ENCODE measurements at regions not wholly inside any gene's neighbourhood (a gene's known extent, or its start where the extent isn't known, plus 50 kb on each side); places are given as distances from the start of the nearest gene placed in this dataset.

- no peak for DNase-seq (ENCODE audit: low read depth)
- no peak overlapping the region for H3K4me3 ChIP-seq (ENCODE audit: low read depth, low read length)
- TF ChIP-seq, protein P1, sequence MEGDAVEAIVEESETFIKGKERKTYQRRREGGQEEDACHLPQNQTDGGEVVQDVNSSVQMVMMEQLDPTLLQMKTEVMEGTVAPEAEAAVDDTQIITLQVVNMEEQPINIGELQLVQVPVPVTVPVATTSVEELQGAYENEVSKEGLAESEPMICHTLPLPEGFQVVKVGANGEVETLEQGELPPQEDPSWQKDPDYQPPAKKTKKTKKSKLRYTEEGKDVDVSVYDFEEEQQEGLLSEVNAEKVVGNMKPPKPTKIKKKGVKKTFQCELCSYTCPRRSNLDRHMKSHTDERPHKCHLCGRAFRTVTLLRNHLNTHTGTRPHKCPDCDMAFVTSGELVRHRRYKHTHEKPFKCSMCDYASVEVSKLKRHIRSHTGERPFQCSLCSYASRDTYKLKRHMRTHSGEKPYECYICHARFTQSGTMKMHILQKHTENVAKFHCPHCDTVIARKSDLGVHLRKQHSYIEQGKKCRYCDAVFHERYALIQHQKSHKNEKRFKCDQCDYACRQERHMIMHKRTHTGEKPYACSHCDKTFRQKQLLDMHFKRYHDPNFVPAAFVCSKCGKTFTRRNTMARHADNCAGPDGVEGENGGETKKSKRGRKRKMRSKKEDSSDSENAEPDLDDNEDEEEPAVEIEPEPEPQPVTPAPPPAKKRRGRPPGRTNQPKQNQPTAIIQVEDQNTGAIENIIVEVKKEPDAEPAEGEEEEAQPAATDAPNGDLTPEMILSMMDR (IDR thresholded peaks at IDR 0.05; ENCODE audit: insufficient read depth, low read length): no peak
Observed at GRCh38 chr9:7668541-7668940, 131.0 kb downstream of the DMAC1 start.

- TF ChIP-seq, protein P1 (IDR thresholded peaks at IDR 0.05; ENCODE audit: insufficient read depth, low read length): no peak
- H3K4me3 ChIP-seq (ENCODE audit: low read depth, low read length): no peak overlapping the region
- DNase-seq (ENCODE audit: low read depth): no peak
Observed at GRCh38 chr9:7665874-7666273, 133.7 kb downstream of the DMAC1 start.

GRCh38 chr9:7659766-7660165, 139.8 kb downstream of the DMAC1 start:
- H3K4me3 ChIP-seq (ENCODE audit: low read depth, low read length): no peak overlapping the region
- TF ChIP-seq, protein P1 (IDR thresholded peaks at IDR 0.05; ENCODE audit: insufficient read depth, low read length): no peak
- no peak for DNase-seq (ENCODE audit: low read depth)

- DNase-seq (ENCODE audit: low read depth): peak; percentile 5
- TF ChIP-seq, protein P1 (IDR thresholded peaks at IDR 0.05; ENCODE audit: insufficient read depth, low read length): no peak
Observed at GRCh38 chr9:7656636-7657035, 142.9 kb downstream of the DMAC1 start.

GRCh38 chr9:7653262-7653661, 146.3 kb downstream of the DMAC1 start:
- no peak for DNase-seq (ENCODE audit: low read depth)
- TF ChIP-seq, protein P1 (IDR thresholded peaks at IDR 0.05; ENCODE audit: insufficient read depth, low read length): no peak
- no peak overlapping the region for H3K4me3 ChIP-seq (ENCODE audit: low read depth, low read length)

More at GRCh38 chr9:7656636-7657035, 142.9 kb downstream of the DMAC1 start:
- H3K4me3 ChIP-seq (ENCODE audit: low read depth, low read length): no peak overlapping the region

DNA sequence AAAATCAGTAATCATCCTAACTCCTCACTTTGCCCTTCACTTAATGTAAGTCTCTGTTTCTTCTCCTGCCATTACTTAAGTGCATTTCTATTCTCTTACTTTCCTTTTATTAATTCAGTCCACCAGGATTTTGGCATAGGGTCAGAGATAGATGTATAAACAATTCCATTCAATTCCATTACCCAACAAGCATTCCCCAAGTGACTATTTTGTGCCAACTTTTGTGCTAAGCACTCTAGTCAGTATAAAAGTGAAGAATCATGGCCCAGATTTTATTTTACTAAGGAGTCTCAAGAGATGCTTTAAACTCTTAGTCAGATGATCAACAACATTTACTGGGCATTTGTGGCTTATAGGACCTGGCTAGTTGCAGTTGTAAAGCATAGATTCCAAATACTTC, 159.3 kb downstream of the DMAC1 start:
- TF ChIP-seq, protein P1 (IDR thresholded peaks at IDR 0.05; ENCODE audit: insufficient read depth, low read length): no peak
- DNase-seq (ENCODE audit: low read depth): peak; percentile 10
- no peak overlapping the region for H3K4me3 ChIP-seq (ENCODE audit: low read depth, low read length)

DNA sequence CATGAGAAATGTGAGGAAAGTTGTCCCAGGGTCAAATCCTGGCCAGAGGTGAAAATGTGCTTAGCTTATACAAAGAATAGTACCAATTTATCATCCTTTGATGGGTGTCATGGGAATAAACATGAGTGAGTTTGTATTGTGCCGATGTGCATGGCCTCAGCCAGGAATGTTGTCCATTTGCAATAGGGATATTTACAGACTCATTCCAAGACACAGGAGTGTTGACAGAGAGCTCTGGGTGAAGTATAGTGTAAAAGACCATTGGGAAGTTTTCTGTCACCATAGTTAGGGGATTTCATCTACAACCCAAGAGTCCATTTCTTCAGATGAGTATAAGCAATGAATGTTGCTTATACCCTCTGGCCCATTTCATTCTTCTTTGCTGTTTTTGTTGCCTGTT, 160.1 kb downstream of the DMAC1 start:
- DNase-seq (ENCODE audit: low read depth): no peak
- no peak overlapping the region for H3K4me3 ChIP-seq (ENCODE audit: low read depth, low read length)
- TF ChIP-seq, protein P1 (IDR thresholded peaks at IDR 0.05; ENCODE audit: insufficient read depth, low read length): no peak

All from fibroblast of the aortic adventitia (primary cell).